Fibroblast of lung (primary cell): ENCODE measurements at regions not wholly inside any gene's neighbourhood (a gene's known extent, or its start where the extent isn't known, plus 50 kb on each side); places are given as distances from the start of the nearest gene placed in this dataset.

Experiments
- CTCF ChIP-seq, 2 donors: IDR thresholded peaks in 1 of 2; conservative IDR thresholded peaks in 1 of 2; 1 replicate in 1 of 2; 2 replicates in 1 of 2; pipeline ENCODE4 v1.5.1; 2011 to 2012; ENCODE audit warnings: low read length in 2 of 2, control low read depth in 1 of 2, inconsistent platforms in 1 of 2, low read depth in 1 of 2, mild to moderate bottlenecking in 1 of 2
- EZH2 ChIP-seq: IDR thresholded peaks from 2 replicates; pipeline ENCODE4 v1.5.1; 2012; ENCODE audit warnings: low read length, control low read depth, mild to moderate bottlenecking; ENCODE audit errors: missing control alignments

DNA sequence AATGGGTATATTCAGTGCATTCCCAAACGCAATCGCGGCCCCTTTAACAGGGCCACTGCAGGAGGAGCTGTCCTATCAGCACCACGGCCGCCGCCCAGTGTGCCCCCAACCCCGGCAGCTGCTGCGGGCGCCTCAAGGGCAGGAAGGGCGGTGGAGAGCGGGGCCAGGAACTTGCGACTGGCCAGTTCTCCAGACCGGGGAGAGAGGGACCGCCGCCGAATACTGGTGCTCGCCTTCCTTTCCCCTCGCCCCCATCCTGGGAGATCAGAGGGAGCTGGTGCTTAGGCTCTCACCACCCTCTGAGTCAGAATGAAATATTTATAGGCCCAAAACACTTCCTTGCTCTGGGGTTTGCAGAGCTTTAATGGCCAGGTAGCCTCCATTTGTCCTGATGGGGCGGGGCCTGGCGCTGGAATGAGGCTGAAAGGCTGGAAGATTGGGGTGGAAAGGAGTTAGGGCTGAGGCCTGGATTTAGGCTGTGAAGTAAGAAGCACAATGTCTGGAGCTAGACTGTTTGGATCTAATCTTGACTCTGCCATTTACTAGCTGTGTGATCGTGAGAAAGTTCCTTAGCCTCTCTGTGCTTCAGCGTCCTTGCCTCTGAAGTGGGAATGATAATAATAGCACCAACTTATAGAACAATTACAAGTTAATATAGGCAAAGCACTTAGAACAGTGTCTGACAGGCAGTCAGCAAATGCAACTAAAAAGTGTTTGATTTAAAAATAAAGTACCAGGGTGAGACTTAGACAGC lies 75.5 kb downstream of the NAV1 start:
- no peak for TF ChIP-seq EZH2
- TF ChIP-seq CTCF (conservative IDR thresholded peaks at IDR 0.05 in 1 of 2, IDR thresholded peaks at IDR 0.05 in 1 of 2; ENCODE audit: low read depth in 1 of 2, low read length in 2 of 2) = no peak
